ENCODE measurements at regions not wholly inside any gene's neighbourhood (a gene's known extent, or its start where the extent isn't known, plus 50 kb on each side); places are given as distances from the start of the nearest gene placed in this dataset.

DNA sequence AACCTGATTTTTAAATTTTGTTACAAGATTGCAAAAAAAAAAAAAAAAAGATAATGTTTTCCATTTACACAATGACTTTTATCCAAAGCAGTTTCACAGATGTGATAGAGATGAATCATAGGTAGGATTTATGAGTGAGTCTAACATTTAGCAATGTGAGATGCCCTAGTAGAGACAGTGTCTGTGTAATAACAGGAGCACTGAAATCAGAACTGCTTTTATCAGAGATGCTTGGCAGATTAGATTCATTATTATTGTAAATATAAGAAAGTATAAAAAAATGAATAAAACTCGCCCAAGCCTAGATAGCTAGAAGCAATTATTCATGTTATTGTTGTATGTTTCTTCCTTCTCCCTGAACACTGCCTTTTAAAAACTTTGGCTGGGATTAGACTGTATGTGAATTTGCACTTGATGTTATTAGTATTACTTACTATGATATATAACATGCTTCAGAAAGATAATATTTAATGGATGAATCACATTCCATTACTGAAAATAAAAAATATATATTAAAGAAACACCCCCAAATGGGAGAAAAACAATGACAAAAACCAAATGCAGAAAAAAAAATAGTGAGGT lies 567.3 kb upstream of the KLF4 start:
- TF ChIP-seq, protein P1, sequence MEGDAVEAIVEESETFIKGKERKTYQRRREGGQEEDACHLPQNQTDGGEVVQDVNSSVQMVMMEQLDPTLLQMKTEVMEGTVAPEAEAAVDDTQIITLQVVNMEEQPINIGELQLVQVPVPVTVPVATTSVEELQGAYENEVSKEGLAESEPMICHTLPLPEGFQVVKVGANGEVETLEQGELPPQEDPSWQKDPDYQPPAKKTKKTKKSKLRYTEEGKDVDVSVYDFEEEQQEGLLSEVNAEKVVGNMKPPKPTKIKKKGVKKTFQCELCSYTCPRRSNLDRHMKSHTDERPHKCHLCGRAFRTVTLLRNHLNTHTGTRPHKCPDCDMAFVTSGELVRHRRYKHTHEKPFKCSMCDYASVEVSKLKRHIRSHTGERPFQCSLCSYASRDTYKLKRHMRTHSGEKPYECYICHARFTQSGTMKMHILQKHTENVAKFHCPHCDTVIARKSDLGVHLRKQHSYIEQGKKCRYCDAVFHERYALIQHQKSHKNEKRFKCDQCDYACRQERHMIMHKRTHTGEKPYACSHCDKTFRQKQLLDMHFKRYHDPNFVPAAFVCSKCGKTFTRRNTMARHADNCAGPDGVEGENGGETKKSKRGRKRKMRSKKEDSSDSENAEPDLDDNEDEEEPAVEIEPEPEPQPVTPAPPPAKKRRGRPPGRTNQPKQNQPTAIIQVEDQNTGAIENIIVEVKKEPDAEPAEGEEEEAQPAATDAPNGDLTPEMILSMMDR (IDR thresholded peaks at IDR 0.05; ENCODE audit: low read depth, low read length, poor library complexity, severe bottlenecking) = no peak
- TF ChIP-seq EZH2phosphoT487 (IDR thresholded peaks at IDR 0.05; ENCODE audit: borderline replicate concordance, low read length) = no peak
